GM23248 (cell line): ENCODE measurements at regions not wholly inside any gene's neighbourhood (a gene's known extent, or its start where the extent isn't known, plus 50 kb on each side); places are given as distances from the start of the nearest gene placed in this dataset.

Experiments
- EZH2 ChIP-seq: fragments of 200-600 bp; sonication (generic); IDR thresholded peaks from 2 replicates; pipeline ENCODE4 v1.6.1; 2018; ENCODE audit warnings: antibody characterized with exemption, mild to moderate bottlenecking; ENCODE audit not compliant: insufficient read depth, poor library complexity, severe bottlenecking
- EZH2phosphoT487 ChIP-seq: fragments of 200-600 bp; sonication (generic); IDR thresholded peaks from 2 replicates; pipeline ENCODE4 v1.6.1; 2018; ENCODE audit warnings: antibody characterized with exemption, moderate library complexity, mild to moderate bottlenecking, low read depth; ENCODE audit not compliant: insufficient read depth

GRCh38 chr5:93044859-93045666, 536.0 kb downstream of the NR2F1-AS1 start:
- no peak for TF ChIP-seq EZH2
- TF ChIP-seq EZH2phosphoT487 = no peak
